Muscle layer of duodenum (tissue), 2 donors: ENCODE measurements at regions not wholly inside any gene's neighbourhood (a gene's known extent, or its start where the extent isn't known, plus 50 kb on each side); places are given as distances from the start of the nearest gene placed in this dataset.

Source experiments
- H3K27ac ChIP-seq: one replicate; pipeline ENCODE4 v1.7.0; 2013; ENCODE audit warnings: mild to moderate bottlenecking, low read length
- H3K27me3 ChIP-seq: one replicate; pipeline ENCODE4 v1.7.0; 2013; ENCODE audit warnings: low read depth, mild to moderate bottlenecking, control low read depth, low read length
- H3K36me3 ChIP-seq, 2 donors: one replicate each; pipeline ENCODE4 v1.7.0; 2013; ENCODE audit warnings: low read length in 2 of 2, control low read depth in 1 of 2, mild to moderate bottlenecking in 1 of 2; ENCODE audit not compliant: insufficient read depth in 2 of 2, control insufficient read depth in 1 of 2
- H3K4me1 ChIP-seq, 2 donors: one replicate each; pipeline ENCODE4 v1.7.0; 2013; ENCODE audit warnings: low read length in 2 of 2, mild to moderate bottlenecking in 2 of 2, control low read depth in 1 of 2, moderate library complexity in 1 of 2; ENCODE audit not compliant: insufficient read depth in 2 of 2, control insufficient read depth in 1 of 2
- H3K4me3 ChIP-seq, 2 donors: one replicate each; pipeline ENCODE4 v1.7.0; 2013; ENCODE audit warnings: low read length in 2 of 2, low read depth in 1 of 2, mild to moderate bottlenecking in 1 of 2
- H3K9me3 ChIP-seq, 2 donors: one replicate each; pipeline ENCODE4 v1.7.0; 2013; ENCODE audit warnings: low read length in 2 of 2, control low read depth in 1 of 2, mild to moderate bottlenecking in 1 of 2; ENCODE audit not compliant: control insufficient read depth in 1 of 2
- donor health status: healthy.

DNA sequence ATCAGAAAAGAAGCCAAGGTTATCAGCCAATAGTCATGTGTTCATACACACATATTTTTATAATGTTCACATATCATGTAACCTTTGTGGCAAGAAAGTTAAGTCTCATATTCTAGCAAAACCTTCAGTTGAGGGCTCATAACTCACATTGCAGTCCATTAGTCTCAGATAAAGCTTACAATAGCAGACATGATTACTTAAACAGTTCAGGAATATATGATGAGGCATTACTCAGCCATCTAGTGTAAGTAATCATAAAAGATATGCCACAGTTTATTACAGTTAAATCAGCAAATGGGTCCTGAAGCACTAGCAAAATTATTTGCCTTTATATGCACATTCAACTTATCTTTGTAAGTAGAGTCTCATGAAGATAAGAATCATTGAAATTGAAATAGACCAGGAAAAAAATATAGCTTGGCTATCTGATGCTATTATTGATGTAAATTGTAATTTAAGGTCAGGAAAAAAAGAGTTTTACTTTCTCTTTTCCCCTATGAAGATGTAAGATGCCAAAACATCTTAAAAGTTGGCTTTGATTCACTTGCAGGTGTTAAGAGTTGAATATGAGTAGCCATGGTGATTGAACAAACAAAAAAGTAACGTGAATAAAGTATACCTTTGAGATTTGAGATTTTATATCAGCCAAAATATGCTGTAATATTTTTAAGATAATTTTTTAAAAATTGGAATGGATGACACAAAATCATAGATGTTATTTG lies 537.0 kb downstream of the SLC6A15 start:
- H3K4me1 ChIP-seq: no peaks in the 10 kb centered on the region
- H3K27ac ChIP-seq: no peak overlapping the region
- H3K9me3 ChIP-seq: no peaks in the 10 kb centered on the region
- no peak overlapping the region for H3K4me3 ChIP-seq
- H3K27me3 ChIP-seq: no peaks in the 10 kb centered on the region
- H3K36me3 ChIP-seq: no peaks in the 10 kb centered on the region

DNA sequence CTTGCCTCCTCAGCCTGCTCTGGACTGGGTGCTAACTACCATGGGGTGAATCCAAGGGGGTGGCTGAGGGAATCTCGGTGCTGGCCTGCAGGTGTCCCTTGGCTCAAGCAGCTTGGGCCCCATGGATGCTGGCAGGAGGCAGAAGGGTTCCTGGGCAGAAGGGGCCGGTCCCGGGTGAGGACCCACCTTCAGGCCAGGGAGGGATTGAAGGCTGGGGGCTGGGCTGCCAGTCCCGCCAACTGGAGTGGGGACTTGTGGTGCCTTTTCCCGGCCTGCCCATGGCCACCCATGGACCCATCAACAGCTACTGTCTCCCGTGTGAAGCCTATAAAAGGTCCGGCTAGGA lies 550.1 kb downstream of the SLC6A15 start:
- no peaks in the 10 kb centered on the region for H3K27me3 ChIP-seq
- no peak overlapping the region for H3K4me3 ChIP-seq
- H3K36me3 ChIP-seq: no peaks in the 10 kb centered on the region
- no peak overlapping the region for H3K27ac ChIP-seq
- no peaks in the 10 kb centered on the region for H3K9me3 ChIP-seq
- no peaks in the 10 kb centered on the region for H3K4me1 ChIP-seq

DNA sequence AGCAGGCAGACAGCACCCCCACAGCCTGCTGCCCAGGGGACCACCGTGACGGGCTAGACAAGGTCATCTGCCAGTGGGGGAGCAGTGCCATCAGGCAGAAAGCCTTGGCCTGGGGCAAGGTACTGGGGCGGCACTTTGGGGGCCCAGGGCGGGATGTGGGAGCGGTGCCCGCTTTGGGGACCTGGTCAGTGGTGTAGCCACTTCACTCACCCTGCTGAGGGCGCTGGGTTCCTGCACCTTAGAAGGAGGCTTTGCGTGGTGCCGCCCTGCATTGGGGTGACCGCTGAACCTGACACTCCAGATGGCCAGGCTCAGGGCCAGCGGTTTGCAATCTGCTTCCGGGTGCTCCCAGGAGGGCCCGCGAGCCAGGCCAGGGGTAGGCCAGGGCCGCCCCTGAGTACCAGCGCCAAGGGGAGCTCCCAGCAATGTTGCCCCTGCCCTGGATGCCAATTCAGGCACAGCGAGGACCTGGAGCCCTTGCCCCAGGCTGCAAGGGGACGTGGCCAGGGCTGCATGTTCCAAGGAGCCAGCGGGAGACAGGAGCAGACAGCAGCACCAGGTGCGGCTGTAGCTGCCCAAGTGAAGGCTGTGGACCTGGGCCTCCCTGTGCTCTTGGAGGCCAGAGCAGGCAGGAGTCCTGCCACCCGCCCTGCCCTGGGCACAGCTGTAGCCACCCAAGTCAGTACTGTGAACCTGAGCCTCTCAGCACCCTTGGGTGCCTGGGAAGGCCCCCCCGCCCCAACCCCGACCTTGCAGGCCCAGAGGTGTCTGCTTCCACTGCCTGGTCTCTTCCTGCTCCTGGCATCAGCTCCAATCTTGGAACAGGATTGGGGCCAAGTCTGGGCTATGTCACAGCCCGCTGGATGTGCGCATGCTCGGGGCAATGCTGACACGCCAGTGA lies 550.7 kb downstream of the SLC6A15 start:
- Histone ChIP-seq H3K4me1 (no peaks in the 10 kb centered on the region), H3K36me3 (no peaks in the 10 kb centered on the region), H3K27ac (no peak overlapping the region), H3K4me3 (no peak overlapping the region), H3K27me3 (no peaks in the 10 kb centered on the region), H3K9me3 (no peaks in the 10 kb centered on the region)

DNA sequence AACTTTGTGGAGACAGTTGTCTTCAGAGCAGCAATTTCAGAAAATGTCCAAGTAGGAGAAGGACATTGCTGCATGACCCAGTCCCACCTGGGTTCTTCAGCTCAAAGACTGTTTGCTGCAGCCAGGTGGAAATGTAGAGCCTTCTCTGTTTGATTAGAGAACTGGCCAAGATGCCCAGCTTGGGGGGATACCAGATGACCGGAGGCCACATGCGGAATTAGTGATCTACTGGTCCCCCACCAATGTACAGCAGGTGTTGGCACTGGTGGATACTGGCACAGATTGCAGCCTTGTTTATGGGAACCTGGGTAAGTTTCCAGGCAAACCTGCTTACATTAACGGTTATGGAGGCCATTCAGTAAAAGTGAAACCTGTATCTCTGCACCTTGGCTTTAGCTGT lies 555.3 kb downstream of the SLC6A15 start:
- no peaks in the 10 kb centered on the region for H3K4me1 ChIP-seq
- no peaks in the 10 kb centered on the region for H3K9me3 ChIP-seq
- no peaks in the 10 kb centered on the region for H3K27me3 ChIP-seq
- no peaks in the 10 kb centered on the region for H3K36me3 ChIP-seq
- no peak overlapping the region for H3K27ac ChIP-seq
- H3K4me3 ChIP-seq: no peak overlapping the region

DNA sequence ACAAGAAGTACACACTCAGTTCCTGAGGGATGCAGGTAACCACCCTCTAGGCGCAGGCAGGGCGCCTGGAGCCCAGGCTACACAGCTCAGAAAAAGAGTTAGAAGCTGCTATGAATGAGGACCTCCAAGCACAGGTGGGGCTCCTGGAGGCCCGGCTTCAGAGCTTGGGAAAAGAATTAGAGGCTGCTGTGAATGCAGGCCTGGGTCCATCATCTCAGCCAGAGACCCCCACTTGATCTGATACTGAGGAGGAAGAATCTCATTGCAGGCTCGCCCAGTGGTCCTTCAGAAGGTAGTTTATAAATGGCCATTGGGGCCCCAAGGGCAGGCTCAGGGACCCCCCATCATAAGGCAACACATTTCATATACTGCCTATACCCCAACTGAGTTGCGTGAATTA lies 556.4 kb downstream of the SLC6A15 start:
- Histone ChIP-seq H3K27me3 (no peaks in the 10 kb centered on the region), H3K4me1 (no peaks in the 10 kb centered on the region), H3K27ac (no peak overlapping the region), H3K36me3 (no peaks in the 10 kb centered on the region), H3K9me3 (no peaks in the 10 kb centered on the region), H3K4me3 (no peak overlapping the region)

DNA sequence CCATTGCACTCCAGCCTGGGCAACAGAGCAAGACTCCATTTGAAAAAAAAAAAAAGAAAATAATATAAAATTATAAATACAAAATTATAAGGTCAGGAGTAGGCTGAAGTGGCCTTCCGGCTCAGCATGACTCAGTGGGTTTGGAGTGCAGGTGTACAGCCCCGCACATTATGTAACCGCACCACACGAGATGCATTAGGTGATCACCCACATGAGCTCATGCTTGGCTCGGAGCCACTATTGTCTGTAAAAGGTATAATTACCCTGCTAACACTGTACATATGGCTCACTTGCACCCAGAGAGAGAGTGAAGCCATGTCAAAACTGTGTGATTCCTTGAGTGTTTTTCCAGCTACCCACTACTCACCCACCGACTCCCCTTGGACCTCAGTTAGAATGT lies 557.0 kb downstream of the SLC6A15 start:
- H3K4me1 ChIP-seq: no peaks in the 10 kb centered on the region
- H3K27me3 ChIP-seq: no peaks in the 10 kb centered on the region
- H3K9me3 ChIP-seq: no peaks in the 10 kb centered on the region
- no peak overlapping the region for H3K27ac ChIP-seq
- no peaks in the 10 kb centered on the region for H3K36me3 ChIP-seq
- H3K4me3 ChIP-seq: no peak overlapping the region

DNA sequence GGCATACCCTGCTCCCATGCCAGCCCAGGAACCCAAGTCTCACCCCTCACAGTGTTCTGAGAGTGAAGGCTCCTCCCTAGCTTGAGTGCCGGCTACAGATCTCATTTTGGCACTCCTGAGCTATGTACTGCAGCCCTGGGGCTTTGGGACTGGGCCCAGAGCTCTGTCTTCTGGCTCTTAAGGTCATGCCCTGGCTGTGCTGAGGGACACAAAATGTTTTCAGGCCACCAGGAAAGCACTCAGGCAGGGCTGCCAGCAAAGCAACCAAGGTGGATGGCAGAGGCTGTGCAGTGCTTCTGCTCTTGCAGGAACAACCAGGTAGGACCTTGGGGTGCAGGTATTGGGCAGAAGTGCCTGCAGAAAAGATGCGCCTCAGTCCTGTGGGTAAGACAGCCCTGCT lies 564.0 kb downstream of the SLC6A15 start:
- Histone ChIP-seq H3K27ac (no peak overlapping the region), H3K4me1 (no peaks in the 10 kb centered on the region), H3K27me3 (no peaks in the 10 kb centered on the region), H3K36me3 (no peaks in the 10 kb centered on the region), H3K4me3 (no peak overlapping the region), H3K9me3 (peaks cover 0 to 5% of the 10 kb centered on the region in 2 donors)

DNA sequence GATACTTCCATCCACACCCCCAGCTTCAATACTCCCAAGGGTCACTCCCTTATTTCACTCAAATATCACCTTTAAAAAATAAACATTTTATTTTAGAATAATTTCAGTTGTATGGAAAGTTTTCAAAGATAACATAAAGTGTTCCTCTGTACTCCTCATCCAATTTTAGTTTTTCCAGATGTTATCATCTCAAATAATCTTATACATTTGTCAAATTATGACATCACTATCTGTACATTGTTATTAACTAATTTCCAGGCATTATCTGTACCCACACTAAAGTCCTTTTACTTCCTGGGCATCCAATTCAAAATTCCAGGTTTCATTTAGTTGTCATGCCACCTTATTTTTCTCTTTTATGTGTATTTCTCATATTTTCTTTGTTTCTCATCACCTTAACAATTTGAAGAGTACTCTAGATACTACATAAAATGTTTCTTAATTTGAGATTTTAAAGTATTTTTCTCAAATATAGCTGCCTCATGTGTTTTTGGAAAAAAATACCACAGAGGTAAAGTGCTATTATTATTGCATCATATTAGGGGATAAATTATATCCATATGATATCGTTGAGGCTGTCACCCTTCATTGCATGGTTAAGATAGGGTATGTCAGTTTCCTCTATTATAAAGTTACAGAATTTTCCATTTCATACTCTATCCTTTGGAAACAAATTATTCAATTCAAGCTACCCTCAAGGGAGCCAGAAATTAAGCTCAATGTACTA lies 571.0 kb downstream of the SLC6A15 start:
- no peaks in the 10 kb centered on the region for H3K36me3 ChIP-seq
- no peaks in the 10 kb centered on the region for H3K4me1 ChIP-seq
- no peak overlapping the region for H3K27ac ChIP-seq
- H3K4me3 ChIP-seq: no peak overlapping the region
- no peaks in the 10 kb centered on the region for H3K27me3 ChIP-seq
- H3K9me3 ChIP-seq: peaks cover 0 to 7% of the 10 kb centered on the region in 2 donors

DNA sequence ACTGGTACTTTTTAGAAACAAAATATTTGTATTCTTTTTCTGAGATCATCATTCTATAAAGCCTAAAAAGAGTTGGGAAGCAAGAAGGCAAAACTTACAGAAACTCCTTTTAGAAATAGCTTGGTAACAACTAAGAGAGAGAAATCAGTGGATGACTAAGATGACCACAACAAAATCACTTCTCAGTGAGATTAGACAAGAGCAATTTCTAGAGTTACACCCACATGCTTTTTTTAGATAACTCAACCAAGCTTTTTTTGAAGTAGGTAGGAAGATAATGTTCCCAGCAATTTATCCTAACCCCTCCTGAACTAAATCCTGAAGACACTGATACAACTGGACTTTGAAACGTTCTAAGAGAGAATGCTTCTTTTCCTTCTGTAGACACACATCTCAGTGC lies 576.4 kb downstream of the SLC6A15 start:
- Histone ChIP-seq H3K4me3 (no peak overlapping the region), H3K27ac (no peak overlapping the region), H3K9me3 (no peaks in the 10 kb centered on the region), H3K36me3 (no peaks in the 10 kb centered on the region), H3K27me3 (no peaks in the 10 kb centered on the region), H3K4me1 (no peaks in the 10 kb centered on the region)

DNA sequence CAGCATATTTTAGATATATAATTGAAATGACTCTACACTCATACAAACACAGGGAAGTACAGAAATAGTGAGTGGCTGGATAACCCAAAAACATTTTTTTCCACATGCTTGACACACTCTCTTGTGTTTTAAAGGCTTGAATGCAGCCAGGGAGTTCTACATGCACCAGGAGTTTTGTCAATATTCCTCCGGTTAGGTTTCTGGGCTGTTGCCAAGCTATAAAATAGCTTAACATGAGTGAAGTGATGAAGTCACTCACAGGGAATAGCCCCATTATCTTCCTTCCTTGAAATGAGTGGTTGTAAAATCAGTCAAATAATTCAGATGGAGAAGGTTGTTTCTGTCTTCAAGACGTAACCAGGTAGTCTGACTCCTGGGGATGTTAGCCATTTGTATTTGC lies 582.7 kb downstream of the SLC6A15 start:
- no peak overlapping the region for H3K4me3 ChIP-seq
- H3K27ac ChIP-seq: no peak overlapping the region
- no peaks in the 10 kb centered on the region for H3K27me3 ChIP-seq
- H3K4me1 ChIP-seq: no peaks in the 10 kb centered on the region
- no peaks in the 10 kb centered on the region for H3K36me3 ChIP-seq
- no peaks in the 10 kb centered on the region for H3K9me3 ChIP-seq

DNA sequence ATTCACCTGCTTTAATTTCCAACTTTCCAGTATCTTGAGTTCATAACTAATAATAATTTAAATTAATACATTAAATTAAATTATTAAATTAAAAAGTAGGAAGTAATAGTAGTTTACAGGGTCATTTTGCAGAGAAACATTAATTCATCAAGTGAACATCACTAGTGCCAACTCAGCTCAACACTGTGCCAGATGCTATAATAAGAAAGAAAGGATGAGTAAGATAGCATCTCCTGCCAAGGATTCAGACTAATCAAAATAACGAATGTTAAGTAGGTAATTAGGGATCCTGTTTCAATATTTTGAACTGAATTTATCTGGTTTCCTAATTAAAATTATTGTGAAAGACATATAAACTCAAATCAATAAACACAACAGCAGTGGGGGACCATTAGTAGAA lies 596.7 kb downstream of the SLC6A15 start:
- Histone ChIP-seq H3K9me3 (no peaks in the 10 kb centered on the region), H3K36me3 (no peaks in the 10 kb centered on the region), H3K27ac (no peak overlapping the region), H3K27me3 (no peaks in the 10 kb centered on the region), H3K4me3 (no peak overlapping the region), H3K4me1 (no peaks in the 10 kb centered on the region)
